Hippocampal formation (tissue), 2 donors: ENCODE measurements at regions not wholly inside any gene's neighbourhood (a gene's known extent, or its start where the extent isn't known, plus 50 kb on each side); places are given as distances from the start of the nearest gene placed in this dataset.

Experiments
- DNase-seq, 2 donors: peaks; one replicate each; lab custom pipeline; 2025; lab: John Stamatoyannopoulos, UW

DNA sequence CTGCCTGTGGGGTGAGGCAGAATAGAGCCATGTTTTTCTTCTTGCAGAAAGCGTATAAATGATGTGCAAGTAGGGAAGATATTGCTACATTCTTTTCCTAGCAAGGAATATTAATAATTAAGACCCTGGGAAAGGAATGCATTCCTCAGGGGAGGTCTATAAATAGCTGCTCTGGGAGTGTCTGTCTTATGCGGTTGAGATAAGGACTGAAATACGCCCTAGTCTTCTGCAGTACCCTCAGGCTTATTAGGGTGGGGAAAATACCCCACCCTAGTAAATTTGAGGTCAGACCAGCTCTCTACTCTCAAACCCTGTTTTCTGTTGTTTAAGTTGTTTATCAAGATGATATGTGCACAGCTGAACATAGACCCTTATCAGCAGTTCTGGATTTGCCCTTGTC, 155.9 kb upstream of the HMCN1 start:
- DNase-seq: no peak

DNA sequence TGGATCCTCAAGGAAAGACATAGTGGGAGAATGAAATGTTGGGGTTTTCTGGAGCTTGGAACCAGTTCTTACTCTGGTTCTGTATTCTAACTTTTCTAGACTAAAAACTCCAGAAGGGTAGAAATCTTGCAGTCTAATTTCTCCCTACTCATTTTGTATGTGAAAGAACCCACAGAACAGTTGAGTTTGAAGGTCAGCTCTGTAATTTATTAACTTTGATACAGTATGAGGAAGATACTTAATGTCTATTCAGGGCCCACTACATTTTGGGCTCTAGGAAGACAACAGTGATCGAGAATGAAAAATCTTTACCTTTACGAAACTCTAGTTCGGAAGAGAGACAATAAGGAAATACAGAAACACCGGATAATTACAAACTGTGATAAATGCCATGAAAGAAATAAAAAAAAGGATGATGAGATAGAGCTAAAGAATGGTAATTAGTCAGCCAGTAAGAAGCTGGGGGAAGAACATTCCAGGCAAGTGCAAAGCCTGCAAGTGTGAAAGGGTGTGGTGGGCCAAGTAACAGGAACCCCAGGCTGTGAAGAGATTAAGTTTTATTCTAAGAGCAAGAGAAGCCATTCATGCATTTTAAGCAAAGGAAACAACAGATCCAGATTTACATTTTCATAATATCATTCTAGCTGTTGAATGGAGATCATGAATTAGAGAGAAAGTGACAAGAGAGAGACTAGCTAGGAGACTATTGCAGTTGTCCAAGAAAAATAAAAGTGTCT, 159.9 kb upstream of the HMCN1 start:
- no peak for DNase-seq

DNA sequence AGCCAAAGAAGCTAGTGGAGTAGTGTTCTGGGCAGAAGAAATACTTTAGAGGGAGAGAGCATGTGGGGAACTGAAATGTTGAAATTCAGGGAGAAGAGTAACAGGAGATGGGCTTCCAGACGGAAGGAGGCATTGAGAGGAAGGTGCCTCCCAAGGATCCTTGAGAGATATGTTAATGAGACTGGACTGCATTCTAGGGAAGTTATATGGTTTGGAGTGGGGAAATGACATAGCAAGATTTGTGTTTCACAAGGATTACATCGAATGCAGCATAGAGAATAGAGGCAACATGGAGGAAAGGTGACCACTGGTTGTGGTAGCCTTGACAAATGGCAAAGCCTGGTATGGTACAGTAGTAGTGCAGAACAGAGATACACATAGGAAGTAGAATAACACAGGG, 160.5 kb upstream of the HMCN1 start:
- DNase-seq: no peak

DNA sequence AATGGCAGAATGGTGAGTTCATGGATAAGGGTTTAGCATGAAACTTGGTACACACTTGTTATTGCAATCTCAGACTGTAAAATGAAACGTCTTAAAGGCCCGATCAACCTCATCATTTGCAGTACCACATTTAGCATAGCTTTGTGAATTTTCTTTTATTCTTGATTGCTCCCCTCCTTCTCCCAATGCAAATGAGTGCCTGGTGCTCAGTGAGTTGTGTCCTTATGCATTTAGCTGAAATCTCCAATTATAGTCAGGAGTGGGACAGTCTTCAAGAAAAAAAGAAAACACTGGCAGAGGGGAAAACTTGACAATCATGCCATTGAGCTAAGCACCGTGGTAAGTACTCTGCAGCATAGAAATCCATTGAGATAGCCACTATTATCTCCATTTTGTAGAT, 161.0 kb upstream of the HMCN1 start:
- no peak for DNase-seq

DNA sequence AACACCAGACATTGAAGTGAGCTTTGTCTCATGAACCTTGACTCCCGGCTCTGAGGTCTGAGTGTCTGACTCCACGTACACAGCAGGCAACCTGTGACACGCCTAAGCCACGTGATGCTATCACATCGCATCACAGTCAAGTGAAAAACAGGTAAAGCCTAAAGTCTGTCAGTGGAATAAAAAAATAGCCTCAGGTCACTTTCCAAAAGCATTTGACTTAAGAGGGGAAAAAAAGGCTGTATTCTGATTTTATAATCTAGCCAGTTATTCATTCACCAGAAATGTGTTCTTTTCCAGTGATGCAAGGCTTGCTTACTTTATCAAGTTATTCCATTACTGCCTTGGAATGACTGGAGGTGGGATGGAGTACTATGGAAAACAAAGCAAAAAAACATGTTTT, 163.2 kb upstream of the HMCN1 start:
- DNase-seq: no peak

DNA sequence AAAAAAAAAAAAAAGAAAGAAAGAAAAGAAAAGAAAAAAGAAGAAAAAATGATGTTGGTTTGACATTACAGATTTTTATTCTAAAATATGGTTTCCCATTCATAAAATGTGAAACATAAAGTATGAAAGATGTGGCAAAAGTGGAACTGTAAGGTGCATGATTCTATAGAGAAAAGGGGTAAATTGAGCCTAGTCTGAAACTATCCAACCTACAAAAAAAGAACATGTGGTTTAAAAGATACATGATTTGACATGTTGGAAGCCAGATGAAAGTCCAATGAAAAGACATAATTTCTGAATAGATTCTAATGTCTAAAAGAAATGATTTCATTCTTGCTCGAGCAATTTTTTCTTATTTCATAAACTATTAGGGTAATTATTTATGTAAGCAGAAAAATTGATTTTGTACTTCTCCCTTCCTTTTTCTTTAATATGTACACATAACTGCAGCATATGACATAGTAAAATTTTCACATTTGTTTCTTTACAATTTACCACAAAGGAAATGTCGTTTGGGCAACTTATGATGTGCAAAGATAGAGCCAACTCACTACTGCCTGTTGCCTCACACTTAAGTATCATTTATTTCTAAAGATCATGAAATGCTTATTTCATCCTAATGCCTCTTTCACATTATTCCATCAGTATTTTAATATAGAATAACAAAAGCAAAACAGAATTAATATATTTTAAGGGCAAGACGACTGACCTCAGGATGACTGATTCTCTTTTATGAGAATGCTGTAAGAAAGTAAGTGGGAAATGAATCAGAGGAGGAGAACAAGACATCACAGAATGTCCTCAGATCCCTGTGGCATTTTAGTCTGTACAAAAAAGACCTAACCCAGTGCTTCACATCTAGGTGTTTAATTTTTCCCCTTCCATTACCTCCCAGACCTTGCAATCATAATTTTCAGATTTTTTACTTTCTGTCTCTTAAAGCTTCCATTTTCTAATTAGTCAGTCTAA, 165.8 kb upstream of the HMCN1 start:
- no peak for DNase-seq

DNA sequence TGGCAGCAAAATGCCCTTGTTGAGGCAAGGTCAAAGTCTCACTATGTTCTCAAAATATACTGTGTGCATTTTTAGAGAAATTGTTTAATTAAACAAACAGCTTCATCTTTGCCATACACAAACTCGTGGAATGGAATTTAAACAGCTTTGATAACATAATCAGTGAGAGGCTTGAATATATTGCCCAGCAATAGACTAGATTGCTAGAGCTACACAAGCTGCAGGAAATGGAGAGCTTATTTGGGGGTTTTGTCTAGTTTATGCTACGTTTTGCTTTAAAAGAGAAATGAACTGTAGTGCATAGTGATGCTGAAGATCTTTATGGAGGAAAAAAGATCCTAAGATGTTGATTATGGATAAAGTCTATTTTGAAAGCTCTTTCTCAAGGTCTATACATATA, 166.8 kb upstream of the HMCN1 start:
- DNase-seq: no peak

DNA sequence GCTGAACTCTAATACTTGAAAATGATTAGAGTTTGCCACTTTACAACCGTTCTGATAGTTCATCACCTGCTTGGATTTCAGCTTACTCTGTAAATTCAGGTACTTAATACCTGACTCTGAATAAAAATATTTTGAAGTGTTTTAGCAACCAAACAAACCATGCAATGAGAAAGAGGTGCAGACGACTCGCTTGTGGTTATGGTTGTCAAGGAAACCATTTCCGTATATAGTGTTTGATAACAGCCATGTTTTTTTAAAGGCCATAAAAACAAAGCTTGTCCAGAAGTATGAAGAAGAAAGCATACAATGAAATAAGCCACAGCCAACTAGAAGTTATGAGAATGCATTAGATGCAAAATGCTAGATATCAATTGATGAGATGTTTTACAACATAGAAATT, 167.2 kb upstream of the HMCN1 start:
- DNase-seq: no peak

DNA sequence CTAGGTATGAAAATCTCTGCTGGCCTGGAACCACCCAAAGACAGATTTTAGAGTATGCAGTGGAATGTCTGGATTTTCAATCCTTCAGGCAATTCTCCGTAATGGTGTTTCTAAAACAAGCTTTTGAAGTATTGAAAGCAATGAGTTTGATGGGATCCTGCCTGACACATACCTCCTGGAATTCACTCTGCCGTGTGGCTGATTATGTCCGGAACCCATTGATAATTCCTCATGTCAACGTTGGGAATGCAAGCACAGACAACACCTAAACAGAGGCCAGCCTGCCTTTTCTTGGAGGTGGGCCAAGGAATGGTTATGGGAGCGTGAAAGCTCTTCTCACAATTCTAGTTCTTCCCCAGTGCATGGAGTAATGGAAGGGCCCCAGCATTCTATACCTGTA, 168.9 kb upstream of the HMCN1 start:
- no peak for DNase-seq

DNA sequence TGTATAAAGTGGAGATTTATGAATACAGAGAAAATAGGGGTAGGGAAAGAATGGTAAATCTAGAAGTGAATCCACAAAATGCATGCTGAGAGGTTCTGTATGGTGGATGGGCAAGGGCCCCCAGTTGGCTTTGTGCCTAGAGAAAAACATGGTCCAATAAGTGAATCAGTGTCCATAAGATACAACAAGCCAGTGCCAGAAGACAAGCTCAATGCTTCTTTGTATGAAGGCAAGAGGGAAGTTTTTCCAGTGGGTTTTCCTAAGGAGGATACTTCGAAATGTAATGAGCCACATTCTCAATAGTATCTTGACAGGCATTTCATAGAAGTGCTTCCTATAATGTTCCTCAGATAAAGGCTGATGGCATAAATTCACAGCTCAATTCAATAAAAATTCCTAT, 169.4 kb upstream of the HMCN1 start:
- DNase-seq: no peak

DNA sequence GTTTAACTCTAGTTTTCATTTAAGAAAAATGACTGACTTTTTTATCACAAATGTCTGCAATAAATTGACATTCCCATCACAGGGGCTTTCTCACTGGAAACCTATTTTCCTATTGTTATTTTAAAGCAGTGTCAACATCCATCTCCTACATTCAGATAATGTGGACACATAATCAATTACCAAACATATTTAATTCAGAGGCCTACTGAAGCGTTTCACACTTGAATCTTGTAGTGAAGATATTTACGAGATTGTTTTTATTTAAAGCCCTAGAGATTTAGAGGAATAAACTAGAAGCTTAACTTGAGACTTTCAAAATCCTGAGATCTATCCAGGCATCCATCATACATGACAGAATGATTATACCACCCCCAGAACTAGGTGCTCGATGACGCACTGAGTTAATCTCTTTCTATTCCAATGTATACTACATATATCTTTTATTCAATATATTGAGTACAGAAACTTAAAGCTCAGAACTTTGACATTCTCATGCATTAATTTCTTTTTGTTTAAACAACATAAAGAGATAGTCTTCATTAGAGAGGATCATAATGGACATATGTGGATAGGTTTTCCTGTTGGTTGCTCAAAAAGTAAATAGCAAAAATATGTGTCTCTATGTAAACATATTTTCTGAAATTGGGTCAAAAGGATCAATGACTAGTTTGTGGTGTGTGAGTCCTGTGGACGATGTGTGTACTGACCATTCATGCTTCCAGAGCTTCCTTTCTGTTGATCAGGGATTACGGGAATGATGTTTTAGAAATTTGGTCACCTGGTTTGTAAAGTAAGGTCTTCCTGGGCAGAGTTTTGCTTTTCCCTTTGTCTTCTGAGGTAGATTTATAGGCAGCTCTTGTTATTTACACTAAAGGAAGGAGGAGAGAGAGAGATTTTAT, 171.5 kb upstream of the HMCN1 start:
- DNase-seq: no peak

DNA sequence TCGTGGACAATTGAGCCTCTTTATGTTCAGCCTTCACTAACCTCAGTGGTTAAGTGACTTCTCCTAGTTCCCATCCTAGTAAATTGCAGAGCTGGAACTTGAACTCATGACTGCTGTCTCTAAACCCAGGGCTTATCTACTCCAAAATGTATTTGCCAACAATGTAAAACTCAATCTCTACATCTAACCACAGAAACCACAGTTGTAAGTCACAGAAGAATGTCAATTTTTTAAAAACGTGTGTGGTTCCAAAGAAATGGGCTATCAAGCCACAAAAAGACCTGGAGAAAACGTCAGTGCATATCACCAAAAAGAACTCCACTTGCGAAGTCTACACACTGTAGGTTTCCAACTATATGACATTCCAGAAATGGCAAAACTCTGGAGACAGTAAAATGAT, 172.6 kb upstream of the HMCN1 start:
- no peak for DNase-seq

DNA sequence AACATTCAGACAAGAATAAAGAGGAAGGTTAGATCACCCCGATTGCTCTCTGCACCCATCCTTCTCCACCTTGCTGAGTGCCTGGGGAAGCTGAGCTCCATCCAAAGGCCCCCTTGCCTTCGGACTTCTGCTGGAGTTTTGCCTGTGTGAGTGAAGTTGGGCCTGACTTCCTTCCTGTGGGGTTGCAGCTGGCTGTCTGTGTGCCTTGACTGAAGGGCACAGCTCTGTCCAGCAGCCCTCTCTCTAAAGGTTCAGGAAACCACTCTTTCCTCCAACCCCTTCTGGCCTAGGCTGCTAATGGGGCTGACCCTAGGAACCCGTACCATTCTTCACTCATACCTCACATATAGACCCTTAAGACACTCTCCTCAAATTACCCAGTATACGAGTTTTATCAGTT, 173.4 kb upstream of the HMCN1 start:
- peak in 1 of 2 donors; percentile 1 for DNase-seq

DNA sequence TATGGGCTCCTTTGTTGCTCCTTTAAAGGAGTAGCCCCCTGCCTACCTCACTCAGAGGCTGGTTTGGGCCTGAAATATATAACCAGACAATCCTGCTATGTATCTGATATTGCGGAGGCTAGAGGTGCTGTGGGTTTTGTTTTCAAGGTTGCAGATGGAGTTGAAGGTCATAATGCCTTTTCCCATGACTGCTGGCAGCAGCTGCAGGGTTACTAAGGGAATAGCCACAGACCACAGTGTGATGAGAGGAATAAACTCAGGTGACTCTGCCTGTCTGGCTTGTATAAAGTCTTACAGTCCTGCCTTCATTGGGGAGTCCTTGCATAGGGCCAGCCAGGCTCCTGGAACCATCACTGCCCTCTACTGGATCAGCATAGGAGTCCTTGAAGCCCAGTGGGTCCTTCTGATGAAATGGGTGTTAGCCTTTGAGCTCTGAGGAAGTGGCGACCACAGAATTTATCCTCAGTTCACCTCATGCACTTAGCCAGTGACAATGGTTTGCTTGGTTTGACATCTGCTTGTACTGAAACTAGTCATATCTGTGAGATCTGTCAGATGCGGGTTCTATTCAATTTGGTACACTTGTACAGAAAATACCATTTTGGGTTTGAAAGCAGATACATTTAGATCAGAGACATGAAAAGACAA, 174.4 kb upstream of the HMCN1 start:
- peak in 1 of 2 donors; percentile 10 for DNase-seq

DNA sequence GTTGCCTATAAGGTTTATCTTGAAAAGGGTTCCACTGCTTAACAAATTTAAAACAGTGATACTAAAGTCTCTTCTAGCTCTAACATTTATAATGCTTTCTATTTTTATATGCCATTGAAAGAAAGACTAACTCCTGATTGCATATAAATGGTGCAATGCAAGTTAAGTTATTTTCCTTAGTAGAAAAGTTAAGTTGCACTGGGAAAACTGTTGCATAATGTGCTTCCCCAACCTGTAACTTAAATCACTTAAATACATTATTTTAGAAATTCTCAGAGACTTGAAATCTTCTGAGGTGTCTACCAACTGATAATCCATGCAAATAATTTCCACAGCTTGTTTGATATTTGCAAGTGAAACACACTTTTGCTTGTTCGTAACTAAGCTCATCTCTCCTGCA, 175.0 kb upstream of the HMCN1 start:
- DNase-seq: no peak

DNA sequence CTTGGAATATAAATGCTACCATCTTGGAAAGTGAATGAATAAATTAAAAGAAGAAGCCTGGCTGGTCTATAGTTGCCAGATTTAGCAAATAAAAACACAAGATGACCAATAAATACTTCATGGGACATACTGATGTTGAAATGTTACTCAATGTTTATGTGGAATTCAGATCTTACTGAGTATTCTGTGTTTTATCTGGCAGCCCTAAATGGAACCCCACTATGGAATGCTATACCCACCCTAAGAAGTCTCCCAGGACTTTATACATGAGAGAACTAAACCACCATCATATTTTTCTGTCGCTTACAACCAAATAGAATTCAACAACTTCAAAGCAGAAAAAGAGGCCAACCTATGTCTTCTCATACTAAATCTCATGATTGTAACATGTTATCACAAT, 177.6 kb upstream of the HMCN1 start:
- DNase-seq: no peak

DNA sequence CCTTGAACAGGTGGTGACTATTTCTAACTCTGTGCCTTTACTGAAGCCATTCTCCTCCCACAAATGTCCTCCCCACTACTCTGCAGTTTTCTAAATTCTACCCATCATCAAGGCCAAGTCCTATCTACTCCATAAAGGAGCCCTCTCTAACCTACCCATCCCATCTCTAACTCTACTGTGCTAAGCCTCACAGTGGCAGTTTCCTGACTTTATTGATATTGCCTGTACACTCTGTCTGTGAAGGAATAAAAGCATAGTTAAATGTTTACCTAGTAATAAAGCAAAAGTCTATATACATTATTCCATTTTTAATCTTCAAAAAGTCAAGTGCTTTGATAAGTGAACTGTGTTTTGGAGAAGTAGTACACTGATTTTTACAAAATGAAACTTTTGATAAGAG, 178.4 kb upstream of the HMCN1 start:
- DNase-seq: no peak

DNA sequence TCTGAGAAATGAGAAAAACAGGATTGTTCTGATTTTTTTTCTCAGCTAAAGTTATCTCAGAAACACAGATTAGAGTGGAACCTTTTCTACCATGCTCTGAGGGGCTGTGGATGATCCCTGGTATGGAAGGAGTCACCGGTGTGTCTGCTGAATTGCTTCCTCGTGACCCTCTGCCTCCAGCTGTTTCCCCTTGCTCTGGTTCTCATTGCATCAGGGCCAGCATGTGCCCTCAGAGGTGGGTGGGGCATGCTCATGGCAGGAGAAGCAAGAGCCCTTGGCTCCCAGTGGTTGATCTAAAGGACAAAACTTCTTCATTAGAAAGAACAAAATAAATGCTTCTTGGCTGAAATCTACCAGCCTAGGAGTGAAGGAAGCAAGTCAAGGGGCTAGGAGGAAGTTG, 183.2 kb upstream of the HMCN1 start:
- no peak for DNase-seq

DNA sequence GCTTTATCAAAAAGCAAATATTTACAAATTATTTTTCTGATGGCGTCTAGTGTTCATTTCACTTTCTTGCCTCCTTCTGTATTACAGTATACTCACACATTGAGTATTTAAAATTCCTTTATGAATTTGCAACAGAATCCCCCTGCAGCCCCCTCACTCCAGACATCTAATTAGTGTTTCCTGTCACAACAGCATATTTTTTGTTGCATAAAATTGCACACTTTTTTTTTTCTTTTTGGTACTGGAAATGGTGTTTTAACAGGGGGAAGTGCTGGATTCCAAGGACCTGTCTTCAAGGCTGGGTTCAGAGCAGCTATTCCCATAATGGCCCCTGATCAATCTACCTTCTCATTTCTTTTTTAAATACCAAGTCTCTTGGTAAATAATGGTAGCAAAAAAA, 184.3 kb upstream of the HMCN1 start:
- DNase-seq: no peak

DNA sequence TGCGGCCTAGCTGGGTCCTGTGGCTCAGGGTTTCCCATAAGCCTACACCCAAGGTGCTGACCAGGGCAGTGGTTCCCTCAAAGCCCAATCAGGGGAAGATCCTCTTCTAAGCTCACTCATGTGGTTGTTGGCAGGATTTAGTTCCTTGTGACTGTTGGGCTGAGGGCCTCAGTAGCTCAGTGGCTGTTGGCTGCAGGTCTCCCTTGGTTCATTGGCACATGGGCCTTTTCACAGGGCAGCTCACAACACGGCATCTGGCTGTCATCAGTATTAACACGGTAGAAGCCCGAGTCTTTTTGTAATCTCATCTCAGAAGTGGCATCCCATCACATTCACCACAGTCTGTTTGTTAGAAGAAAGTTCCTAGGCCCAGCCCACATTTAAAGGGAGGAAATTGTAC, 188.2 kb upstream of the HMCN1 start:
- DNase-seq: no peak

DNA sequence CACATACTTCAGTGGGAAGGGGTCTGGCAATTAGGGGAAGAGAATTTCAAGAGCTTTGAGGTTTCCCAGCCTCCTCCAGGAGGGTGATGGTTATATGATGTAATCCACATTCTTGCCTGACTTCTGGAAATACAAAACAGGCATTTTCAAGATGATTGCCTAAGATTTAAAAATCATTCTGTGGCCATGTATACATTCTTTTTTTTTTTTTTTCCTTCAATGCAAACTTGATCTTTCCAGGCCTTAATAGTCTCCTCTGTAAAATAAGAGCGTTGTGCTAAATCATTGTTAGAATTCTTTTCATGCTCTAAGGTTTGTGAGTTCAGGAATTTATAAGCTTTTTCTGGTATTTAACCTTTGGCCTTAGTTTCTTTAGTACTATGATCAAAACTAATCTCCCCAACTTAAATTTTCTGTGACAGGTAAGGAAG, 192.3 kb upstream of the HMCN1 start:
- no peak for DNase-seq

DNA sequence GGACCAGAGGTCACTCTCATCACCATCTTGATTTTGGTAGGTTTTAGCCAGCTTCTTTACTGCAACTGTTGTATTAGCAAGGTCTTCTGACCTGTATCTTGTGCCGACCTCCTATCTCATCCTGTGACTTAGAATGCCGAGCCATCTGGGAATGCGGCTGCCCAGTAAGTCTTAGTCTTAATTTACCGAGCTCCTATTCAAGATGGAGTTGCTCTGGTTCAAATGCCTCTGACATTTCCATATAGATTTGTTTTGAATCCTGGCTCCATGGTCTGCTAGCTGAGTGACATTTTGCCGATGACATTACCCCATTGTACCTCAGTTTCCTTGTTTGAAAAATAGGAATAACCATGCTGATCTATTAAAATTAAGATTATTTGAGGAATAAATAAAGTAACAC, 193.9 kb upstream of the HMCN1 start:
- no peak for DNase-seq
